ENCODE measurements at regions not wholly inside any gene's neighbourhood (a gene's known extent, or its start where the extent isn't known, plus 50 kb on each side); places are given as distances from the start of the nearest gene placed in this dataset.

- no peak for DNase-seq
- ChIA-PET POLR2A (no interaction called here), CTCF (no interaction called here)
- no peak overlapping the region for H3K4me3 ChIP-seq (ENCODE audit: low read depth, low read length)
- no peaks in the 10 kb centered on the region for H3K27me3 ChIP-seq (replicated peaks; ENCODE audit: control insufficient read depth, insufficient read depth, low read length)
- TF ChIP-seq, protein P1, sequence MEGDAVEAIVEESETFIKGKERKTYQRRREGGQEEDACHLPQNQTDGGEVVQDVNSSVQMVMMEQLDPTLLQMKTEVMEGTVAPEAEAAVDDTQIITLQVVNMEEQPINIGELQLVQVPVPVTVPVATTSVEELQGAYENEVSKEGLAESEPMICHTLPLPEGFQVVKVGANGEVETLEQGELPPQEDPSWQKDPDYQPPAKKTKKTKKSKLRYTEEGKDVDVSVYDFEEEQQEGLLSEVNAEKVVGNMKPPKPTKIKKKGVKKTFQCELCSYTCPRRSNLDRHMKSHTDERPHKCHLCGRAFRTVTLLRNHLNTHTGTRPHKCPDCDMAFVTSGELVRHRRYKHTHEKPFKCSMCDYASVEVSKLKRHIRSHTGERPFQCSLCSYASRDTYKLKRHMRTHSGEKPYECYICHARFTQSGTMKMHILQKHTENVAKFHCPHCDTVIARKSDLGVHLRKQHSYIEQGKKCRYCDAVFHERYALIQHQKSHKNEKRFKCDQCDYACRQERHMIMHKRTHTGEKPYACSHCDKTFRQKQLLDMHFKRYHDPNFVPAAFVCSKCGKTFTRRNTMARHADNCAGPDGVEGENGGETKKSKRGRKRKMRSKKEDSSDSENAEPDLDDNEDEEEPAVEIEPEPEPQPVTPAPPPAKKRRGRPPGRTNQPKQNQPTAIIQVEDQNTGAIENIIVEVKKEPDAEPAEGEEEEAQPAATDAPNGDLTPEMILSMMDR (IDR thresholded peaks at IDR 0.05; ENCODE audit: insufficient read depth in 1 of 2, low read depth in 1 of 2, low read length in 1 of 2, severe bottlenecking in 1 of 2, unreplicated experiment in 1 of 2): no peak
- Mint-ChIP-seq H3K36me3 (ENCODE audit: insufficient read depth, unreplicated experiment) (no peaks in the 10 kb centered on the region), H3K27ac (ENCODE audit: unreplicated experiment) (no peak overlapping the region), H3K9me3 (ENCODE audit: unreplicated experiment) (peaks cover 17% of the 10 kb centered on the region), H3K4me3 (ENCODE audit: unreplicated experiment) (no peak overlapping the region), H3K4me1 (ENCODE audit: low read depth, unreplicated experiment) (no peaks in the 10 kb centered on the region), H3K27me3 (ENCODE audit: insufficient read depth, unreplicated experiment) (peaks cover 15% of the 10 kb centered on the region)
- intact Hi-C loops (cut with micrococcal nuclease; ENCODE audit: unreplicated experiment): no loop called here
- BruUV-seq (replicated peaks): no TSS peak
- 0 out of 2 replicates have a peak, but pooled peaks cover 3% of the 10 kb centered on the region for H3K9me3 ChIP-seq
- no peaks in the 10 kb centered on the region for H3K4me1 ChIP-seq
- H3K36me3 ChIP-seq (ENCODE audit: control insufficient read depth, insufficient read depth, low read length): no peaks in the 10 kb centered on the region
Measured at GRCh38 chr11:71352226-71352625, 96.0 kb downstream of the DHCR7 start.

DNA sequence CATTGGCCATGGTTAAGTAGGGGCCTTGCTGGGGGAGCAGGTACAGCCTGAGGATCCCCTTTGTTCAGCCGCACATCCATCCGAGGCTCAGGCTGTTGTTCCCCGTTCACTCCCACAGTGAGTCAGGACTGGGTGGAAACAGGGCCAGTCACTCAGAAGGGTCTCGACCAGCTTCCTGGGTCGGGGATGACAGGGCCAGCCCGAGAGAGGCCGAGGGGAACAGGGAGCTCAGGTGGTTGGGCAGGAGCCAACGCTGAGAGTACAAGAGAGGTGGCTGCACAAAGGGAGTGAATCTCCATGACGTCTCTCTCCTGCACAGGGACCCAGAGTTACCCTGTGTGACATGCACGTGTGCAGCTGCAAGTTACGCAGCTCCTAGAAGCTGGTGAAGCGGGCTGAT is 97.2 kb upstream of the SHANK2 start:
- 0 out of 2 replicates have a peak, but pooled peaks cover 3% of the 10 kb centered on the region for H3K9me3 ChIP-seq
- Mint-ChIP-seq H3K27ac (ENCODE audit: unreplicated experiment) (no peak overlapping the region), H3K9me3 (ENCODE audit: unreplicated experiment) (peaks cover 18% of the 10 kb centered on the region), H3K27me3 (ENCODE audit: insufficient read depth, unreplicated experiment) (peaks cover 19% of the 10 kb centered on the region), H3K4me3 (ENCODE audit: unreplicated experiment) (no peak overlapping the region), H3K4me1 (ENCODE audit: low read depth, unreplicated experiment) (no peaks in the 10 kb centered on the region), H3K36me3 (ENCODE audit: insufficient read depth, unreplicated experiment) (no peaks in the 10 kb centered on the region)
- intact Hi-C loops (cut with micrococcal nuclease; ENCODE audit: unreplicated experiment): no loop called here
- ChIA-PET POLR2A (no interaction called here), CTCF (no interaction called here)
- no peaks in the 10 kb centered on the region for H3K4me1 ChIP-seq
- DNase-seq: no peak
- no peaks in the 10 kb centered on the region for H3K27me3 ChIP-seq (replicated peaks; ENCODE audit: control insufficient read depth, insufficient read depth, low read length)
- no peaks in the 10 kb centered on the region for H3K36me3 ChIP-seq (ENCODE audit: control insufficient read depth, insufficient read depth, low read length)
- no peak overlapping the region for H3K4me3 ChIP-seq (ENCODE audit: low read depth, low read length)
- no TSS peak for BruUV-seq (replicated peaks)
- TF ChIP-seq, protein P1 (IDR thresholded peaks at IDR 0.05; ENCODE audit: insufficient read depth in 1 of 2, low read depth in 1 of 2, low read length in 1 of 2, severe bottlenecking in 1 of 2, unreplicated experiment in 1 of 2): no peak

GRCh38 chr11:71343828-71344400 is 91.5 kb upstream of the SHANK2 start:
- CTCF ChIA-PET: no interaction called here
- DNase-seq: no peak
- intact Hi-C loops (cut with micrococcal nuclease; ENCODE audit: unreplicated experiment): loop anchor here (1.0 to 2.0 kb wide), 4 partner anchors 45 to 257 kb away; no protein-coding TSS in a partner anchor

More at GRCh38 chr11:71343828-71344400, 91.5 kb upstream of the SHANK2 start:
- no peaks in the 10 kb centered on the region for H3K36me3 ChIP-seq (ENCODE audit: control insufficient read depth, insufficient read depth, low read length)
- no peak overlapping the region for H3K4me3 Mint-ChIP-seq (ENCODE audit: unreplicated experiment)
- no peaks in the 10 kb centered on the region for H3K27me3 ChIP-seq (replicated peaks; ENCODE audit: control insufficient read depth, insufficient read depth, low read length)
- H3K27ac Mint-ChIP-seq (ENCODE audit: unreplicated experiment): no peak overlapping the region
- H3K4me1 ChIP-seq: peaks cover 7% of the 10 kb centered on the region; the same call in 1 of the 2 replicates
- POLR2A ChIA-PET: no interaction called here
- 0 out of 2 replicates have a peak, but pooled peaks cover 3% of the 10 kb centered on the region for H3K9me3 ChIP-seq
- TF ChIP-seq, protein P1 (IDR thresholded peaks at IDR 0.05; ENCODE audit: insufficient read depth in 1 of 2, low read depth in 1 of 2, low read length in 1 of 2, severe bottlenecking in 1 of 2, unreplicated experiment in 1 of 2): peak in 1 of 2 experiments; percentile 23
- no peaks in the 10 kb centered on the region for H3K4me1 Mint-ChIP-seq (ENCODE audit: low read depth, unreplicated experiment)
- no peak overlapping the region for H3K4me3 ChIP-seq (ENCODE audit: low read depth, low read length)
- H3K36me3 Mint-ChIP-seq (ENCODE audit: insufficient read depth, unreplicated experiment): no peaks in the 10 kb centered on the region
- peaks cover 9% of the 10 kb centered on the region for H3K9me3 Mint-ChIP-seq (ENCODE audit: unreplicated experiment)
- peaks cover 13% of the 10 kb centered on the region for H3K27me3 Mint-ChIP-seq (ENCODE audit: insufficient read depth, unreplicated experiment)
- BruUV-seq (replicated peaks): no TSS peak

Data from Caco-2 (cell line).